HUDEP-2 (cell line): ENCODE measurements at regions not wholly inside any gene's neighbourhood (a gene's known extent, or its start where the extent isn't known, plus 50 kb on each side); places are given as distances from the start of the nearest gene placed in this dataset.
A peak's percentile ranks its signal among the peaks of the same experiment; 100 is the strongest.

Source experiments
- DNase-seq, 76 experiments: peaks; one replicate each; lab custom pipeline; 2025; ENCODE audit not compliant: unreplicated experiment in 76 of 76; lab: John Stamatoyannopoulos, UW

GRCh38 chr3:182697345-182697919 is 95.9 kb upstream of the ATP11B start:
- no peak for DNase-seq

GRCh38 chr3:182698078-182698477 is 95.2 kb upstream of the ATP11B start:
- no peak for DNase-seq

- DNase-seq, result no peak
Observed at GRCh38 chr3:182699550-182700170, 93.6 kb upstream of the ATP11B start.

- DNase-seq, result no peak
Observed at GRCh38 chr3:182702216-182702615, 91.1 kb upstream of the ATP11B start.

GRCh38 chr3:182703233-182703632 is 90.1 kb upstream of the ATP11B start:
- no peak for DNase-seq

GRCh38 chr3:182704926-182705325 is 88.4 kb upstream of the ATP11B start:
- DNase-seq, result no peak

GRCh38 chr3:182708810-182709209 is 84.5 kb upstream of the ATP11B start:
- no peak for DNase-seq

- DNase-seq, result no peak
Observed at GRCh38 chr3:182709306-182709705, 84.0 kb upstream of the ATP11B start.

- peak in 29 of 76 experiments; percentile 5 to 65 (median 27) for DNase-seq
Observed at GRCh38 chr3:182710557-182711157, 82.6 kb upstream of the ATP11B start.

- DNase-seq, result no peak
Observed at GRCh38 chr3:182711261-182711683, 82.0 kb upstream of the ATP11B start.

- no peak for DNase-seq
Observed at GRCh38 chr3:182711853-182712252, 81.5 kb upstream of the ATP11B start.

- DNase-seq, result no peak
Observed at GRCh38 chr3:182713111-182713510, 80.2 kb upstream of the ATP11B start.

- DNase-seq, result peak in 39 of 76 experiments; percentile 13 to 85 (median 57)
Observed at GRCh38 chr3:182713743-182714517, 79.4 kb upstream of the ATP11B start.

GRCh38 chr3:182715006-182715405 is 78.3 kb upstream of the ATP11B start:
- peak in 27 of 76 experiments; percentile 11 to 62 (median 26) for DNase-seq

GRCh38 chr3:182716114-182716688 is 77.1 kb upstream of the ATP11B start:
- DNase-seq, result peak in 26 of 76 experiments; percentile 4 to 59 (median 34)

- peak in 4 of 76 experiments; percentile 7 to 20 (median 14) for DNase-seq
Observed at GRCh38 chr3:182717216-182717615, 76.1 kb upstream of the ATP11B start.

GRCh38 chr3:182722907-182723306 is 70.4 kb upstream of the ATP11B start:
- no peak for DNase-seq

GRCh38 chr3:182723596-182723995 is 69.7 kb upstream of the ATP11B start:
- no peak for DNase-seq

- no peak for DNase-seq
Observed at GRCh38 chr3:182725372-182726251, 67.7 kb upstream of the ATP11B start.
